ENCODE measurements at regions not wholly inside any gene's neighbourhood (a gene's known extent, or its start where the extent isn't known, plus 50 kb on each side); places are given as distances from the start of the nearest gene placed in this dataset.
"Not testable (repeated sequence)": the region's sequence is repeated elsewhere in the genome, so short reads cannot be mapped to it uniquely, and the experiment has no call there.

DNA sequence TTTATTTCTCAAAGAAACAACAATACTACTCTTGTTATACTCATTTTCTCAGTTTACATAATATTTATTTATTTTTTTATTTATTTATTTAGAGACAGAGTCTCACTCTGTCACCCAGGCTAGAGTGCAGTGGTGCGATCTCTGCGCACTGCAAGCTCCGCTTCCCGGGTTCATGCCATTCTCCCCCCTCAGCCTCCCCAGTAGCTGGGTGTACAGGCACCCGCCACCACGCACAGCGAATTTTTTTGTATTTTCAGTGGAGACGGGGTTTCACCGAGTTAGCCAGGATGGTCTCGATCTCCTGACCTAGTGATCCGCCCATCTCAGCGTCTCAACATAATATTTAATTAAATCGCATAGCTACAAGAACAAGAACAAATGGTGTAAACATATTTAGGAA, 2932.3 kb upstream of the OR11H1 start:
- H3K36me3 Mint-ChIP-seq; H3F3A ChIP-seq (ENCODE audit: low read depth); H2AFZ ChIP-seq (replicated peaks); H3K27me3 ChIP-seq; H3K27me3 Mint-ChIP-seq (ENCODE audit: insufficient read depth, low read depth); H3K36me3 ChIP-seq; H3K4me1 Mint-ChIP-seq; H3K9ac ChIP-seq; H4K20me1 ChIP-seq (ENCODE audit: low read depth); H3K4me3 Mint-ChIP-seq; H3K4me3 ChIP-seq; H3K27ac Mint-ChIP-seq; H3K4me2 ChIP-seq; H3K27ac ChIP-seq; H3K4me1 ChIP-seq; DNase-seq (ENCODE audit: low spot score); H3K79me2 ChIP-seq (ENCODE audit: low read depth): not testable (repeated sequence)
- H3K9me3 Mint-ChIP-seq = peaks cover 49% of the 10 kb centered on the region
- H3K9me3 ChIP-seq (ENCODE audit: low read depth) = peaks cover 78% of the 10 kb centered on the region

DNA sequence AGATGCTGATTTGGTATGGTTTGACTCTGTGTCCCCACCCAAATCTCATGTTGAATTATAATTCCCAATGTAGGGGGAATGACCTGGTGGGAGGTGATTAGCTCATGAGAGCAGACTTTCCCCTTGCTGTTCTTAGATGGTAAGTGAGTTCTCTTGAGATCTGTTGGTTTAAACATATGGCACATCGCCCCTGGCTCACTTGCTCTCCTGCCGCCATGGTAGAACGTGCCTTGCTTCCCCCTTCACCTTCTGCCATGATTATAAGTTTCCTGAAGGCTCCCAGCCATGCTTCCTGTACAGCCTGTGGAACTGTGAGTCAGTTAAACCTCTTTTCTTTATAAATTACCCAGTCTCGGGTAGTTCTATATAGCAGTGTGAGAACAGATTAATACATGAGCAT, 2930.2 kb upstream of the OR11H1 start:
- H3K27me3 ChIP-seq; H3K4me2 ChIP-seq; H3K4me1 ChIP-seq; H3K27ac Mint-ChIP-seq; H3K79me2 ChIP-seq (ENCODE audit: low read depth); H2AFZ ChIP-seq (replicated peaks); H3K27me3 Mint-ChIP-seq (ENCODE audit: insufficient read depth, low read depth); H3K4me1 Mint-ChIP-seq; H3K36me3 ChIP-seq; H3K4me3 ChIP-seq; H3K27ac ChIP-seq; H3K9ac ChIP-seq; DNase-seq (ENCODE audit: low spot score); H3K4me3 Mint-ChIP-seq; H3K36me3 Mint-ChIP-seq; H4K20me1 ChIP-seq (ENCODE audit: low read depth); H3F3A ChIP-seq (ENCODE audit: low read depth): not testable (repeated sequence)
- peaks cover 49% of the 10 kb centered on the region for H3K9me3 Mint-ChIP-seq
- H3K9me3 ChIP-seq (ENCODE audit: low read depth) = peaks cover 61% of the 10 kb centered on the region

DNA sequence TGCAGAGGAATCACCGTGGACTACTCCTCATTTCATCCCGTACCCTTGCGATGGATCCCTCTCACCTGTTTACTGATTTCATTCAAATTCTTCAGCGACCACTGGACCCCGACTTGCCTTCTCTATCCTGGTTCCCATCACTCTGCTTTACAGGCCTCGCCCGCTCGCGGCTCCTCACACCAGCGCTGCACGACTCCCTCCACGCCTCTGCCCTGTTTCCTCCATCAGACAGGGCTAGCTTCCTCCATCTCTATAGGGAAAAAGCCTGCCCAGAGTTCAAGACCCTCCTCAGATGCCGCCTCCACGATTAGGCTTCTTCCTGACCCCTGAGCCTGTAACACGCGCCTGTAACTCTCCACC, 2926.5 kb upstream of the OR11H1 start:
- H3K79me2 ChIP-seq (ENCODE audit: low read depth); H3K9ac ChIP-seq; H3K4me2 ChIP-seq; H3K4me1 Mint-ChIP-seq; H3K27me3 Mint-ChIP-seq (ENCODE audit: insufficient read depth, low read depth); DNase-seq (ENCODE audit: low spot score); H2AFZ ChIP-seq (replicated peaks); H3K27ac Mint-ChIP-seq; H3K4me1 ChIP-seq; H3K27me3 ChIP-seq; H3K27ac ChIP-seq; H3K36me3 ChIP-seq; H3K4me3 Mint-ChIP-seq; H4K20me1 ChIP-seq (ENCODE audit: low read depth); H3K36me3 Mint-ChIP-seq; H3K4me3 ChIP-seq; H3F3A ChIP-seq (ENCODE audit: low read depth): not testable (repeated sequence)
- H3K9me3 Mint-ChIP-seq = peaks cover 58% of the 10 kb centered on the region
- peaks cover 62% of the 10 kb centered on the region for H3K9me3 ChIP-seq (ENCODE audit: low read depth)

DNA sequence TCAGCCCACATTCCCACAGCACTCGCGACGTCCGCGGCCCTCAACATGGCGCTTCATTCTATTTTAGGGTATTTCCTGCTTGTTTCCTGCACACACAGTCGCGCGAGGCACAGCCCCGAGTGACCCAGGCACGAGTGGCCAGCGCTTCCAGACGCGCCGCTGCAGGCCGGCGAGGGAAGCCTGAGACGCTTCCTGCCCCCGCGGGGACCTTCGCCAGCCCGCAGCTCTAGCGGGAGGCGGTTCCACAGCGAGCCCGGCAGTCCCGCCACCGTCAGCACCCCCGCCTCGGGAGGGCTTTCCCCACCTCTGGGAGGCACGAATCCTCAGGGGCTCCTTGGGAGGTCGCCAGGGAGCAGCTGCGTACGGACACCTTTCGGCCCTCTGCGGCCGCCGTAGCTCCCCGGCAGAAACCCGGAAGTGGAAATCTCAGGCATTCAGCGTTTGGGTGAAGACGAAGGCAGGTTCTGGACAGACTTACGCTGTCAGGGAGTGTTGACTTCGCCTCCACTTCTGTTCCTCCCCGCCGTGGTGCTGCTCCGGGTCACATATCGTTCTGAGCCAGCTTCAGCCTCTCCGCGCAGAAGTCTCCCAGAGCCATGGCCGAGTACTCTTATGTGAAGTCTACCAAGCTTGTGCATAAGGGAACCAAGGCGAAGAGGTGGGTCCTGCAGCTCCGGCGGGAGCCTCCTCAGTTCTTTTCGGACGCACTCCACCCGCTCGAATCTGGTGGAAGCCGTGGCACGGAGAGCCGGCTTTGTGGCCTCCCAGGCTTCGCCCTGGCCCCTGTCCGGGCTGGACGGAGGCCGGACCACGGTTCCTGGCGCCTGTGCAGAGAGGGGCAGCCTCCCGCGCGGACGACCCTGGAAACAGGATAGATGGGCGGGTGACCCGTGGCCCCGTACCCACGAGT, 2925.9 kb upstream of the OR11H1 start:
- Histone ChIP-seq H3K27me3 (no peaks in the 10 kb centered on the region), H3K4me2 (no peak overlapping the region), H3K27ac (no peak overlapping the region), H2AFZ (replicated peaks) (no peak overlapping the region), H3K79me2 (ENCODE audit: low read depth) (no peaks in the 10 kb centered on the region), H3K9ac (no peak overlapping the region), H3K4me3 (no peak overlapping the region), H3K9me3 (ENCODE audit: low read depth) (peaks cover 69% of the 10 kb centered on the region), H3K4me1 (no peaks in the 10 kb centered on the region), H3K36me3 (peaks cover 6% of the 10 kb centered on the region), H4K20me1 (ENCODE audit: low read depth) (no peaks in the 10 kb centered on the region), H3F3A (ENCODE audit: low read depth) (no peaks in the 10 kb centered on the region)
- Mint-ChIP-seq H3K4me3 (no peak overlapping the region), H3K9me3 (peaks cover 61% of the 10 kb centered on the region), H3K36me3 (peaks cover 2% of the 10 kb centered on the region), H3K4me1 (no peaks in the 10 kb centered on the region), H3K27ac (no peak overlapping the region), H3K27me3 (ENCODE audit: insufficient read depth, low read depth) (peaks cover 2% of the 10 kb centered on the region)
- TF ChIP-seq, protein P1, sequence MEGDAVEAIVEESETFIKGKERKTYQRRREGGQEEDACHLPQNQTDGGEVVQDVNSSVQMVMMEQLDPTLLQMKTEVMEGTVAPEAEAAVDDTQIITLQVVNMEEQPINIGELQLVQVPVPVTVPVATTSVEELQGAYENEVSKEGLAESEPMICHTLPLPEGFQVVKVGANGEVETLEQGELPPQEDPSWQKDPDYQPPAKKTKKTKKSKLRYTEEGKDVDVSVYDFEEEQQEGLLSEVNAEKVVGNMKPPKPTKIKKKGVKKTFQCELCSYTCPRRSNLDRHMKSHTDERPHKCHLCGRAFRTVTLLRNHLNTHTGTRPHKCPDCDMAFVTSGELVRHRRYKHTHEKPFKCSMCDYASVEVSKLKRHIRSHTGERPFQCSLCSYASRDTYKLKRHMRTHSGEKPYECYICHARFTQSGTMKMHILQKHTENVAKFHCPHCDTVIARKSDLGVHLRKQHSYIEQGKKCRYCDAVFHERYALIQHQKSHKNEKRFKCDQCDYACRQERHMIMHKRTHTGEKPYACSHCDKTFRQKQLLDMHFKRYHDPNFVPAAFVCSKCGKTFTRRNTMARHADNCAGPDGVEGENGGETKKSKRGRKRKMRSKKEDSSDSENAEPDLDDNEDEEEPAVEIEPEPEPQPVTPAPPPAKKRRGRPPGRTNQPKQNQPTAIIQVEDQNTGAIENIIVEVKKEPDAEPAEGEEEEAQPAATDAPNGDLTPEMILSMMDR (IDR thresholded peaks at IDR 0.05) = no peak
- no peak for TF ChIP-seq EZH2phosphoT487 (IDR thresholded peaks at IDR 0.05)
- no peak for TF ChIP-seq EZH2 (IDR thresholded peaks at IDR 0.05)
- no peak for DNase-seq (ENCODE audit: low spot score)

DNA sequence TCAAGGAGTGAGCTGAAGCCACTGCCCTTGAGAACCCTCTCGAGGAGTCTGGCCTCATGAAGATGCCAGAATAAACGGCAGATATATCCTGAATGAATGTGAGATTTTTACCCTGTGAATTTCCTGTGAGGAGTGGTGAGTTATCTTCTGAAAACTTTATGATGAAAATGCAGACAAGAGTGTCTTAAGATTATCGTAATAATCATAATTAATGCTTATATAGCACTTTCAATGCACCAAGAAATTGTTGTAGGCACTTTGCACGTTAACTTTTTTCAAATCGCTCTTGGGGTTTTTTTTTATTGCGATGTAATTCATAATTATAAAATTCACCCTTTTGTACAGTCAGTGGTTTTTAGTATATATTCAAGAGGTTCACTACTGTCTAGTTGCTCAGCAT, 2924.6 kb upstream of the OR11H1 start:
- not testable (repeated sequence) for H3K4me1 Mint-ChIP-seq; H3K9ac ChIP-seq; H3K27me3 Mint-ChIP-seq (ENCODE audit: insufficient read depth, low read depth); H3K4me3 ChIP-seq; H3F3A ChIP-seq (ENCODE audit: low read depth); H2AFZ ChIP-seq (replicated peaks); H4K20me1 ChIP-seq (ENCODE audit: low read depth); H3K27me3 ChIP-seq; H3K4me3 Mint-ChIP-seq; DNase-seq (ENCODE audit: low spot score); H3K36me3 ChIP-seq; H3K4me1 ChIP-seq; H3K79me2 ChIP-seq (ENCODE audit: low read depth); H3K4me2 ChIP-seq; H3K36me3 Mint-ChIP-seq; H3K27ac ChIP-seq; H3K27ac Mint-ChIP-seq
- peaks cover 70% of the 10 kb centered on the region for H3K9me3 ChIP-seq (ENCODE audit: low read depth)
- peaks cover 64% of the 10 kb centered on the region for H3K9me3 Mint-ChIP-seq

DNA sequence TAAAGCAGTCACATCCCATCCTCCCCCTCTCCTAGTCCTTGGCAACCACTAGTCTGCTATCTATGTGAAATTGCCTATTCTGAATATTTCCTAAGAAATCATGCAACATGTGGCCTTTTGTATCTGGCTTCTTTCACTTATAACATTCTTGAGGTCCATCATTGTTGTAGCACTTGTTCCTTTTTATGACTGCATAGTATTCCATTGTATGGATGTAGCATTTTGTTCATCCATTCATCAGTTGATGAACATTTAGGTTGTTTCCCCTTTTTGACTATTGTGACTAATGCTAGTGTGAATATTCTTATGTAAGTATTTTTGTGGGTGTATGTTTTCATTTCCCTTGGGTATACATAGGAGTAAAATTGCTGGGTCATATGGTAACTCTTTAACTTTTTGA, 2924.2 kb upstream of the OR11H1 start:
- H3K4me1 ChIP-seq; H3K36me3 ChIP-seq; H3K4me3 Mint-ChIP-seq; H3K9ac ChIP-seq; H3K4me2 ChIP-seq; H3K4me3 ChIP-seq; H3K4me1 Mint-ChIP-seq; H3K36me3 Mint-ChIP-seq; H3K27ac Mint-ChIP-seq; H3K27me3 Mint-ChIP-seq (ENCODE audit: insufficient read depth, low read depth); H2AFZ ChIP-seq (replicated peaks); H3K27ac ChIP-seq; H4K20me1 ChIP-seq (ENCODE audit: low read depth); H3K79me2 ChIP-seq (ENCODE audit: low read depth); DNase-seq (ENCODE audit: low spot score); H3F3A ChIP-seq (ENCODE audit: low read depth); H3K27me3 ChIP-seq: not testable (repeated sequence)
- H3K9me3 Mint-ChIP-seq = peaks cover 63% of the 10 kb centered on the region
- H3K9me3 ChIP-seq (ENCODE audit: low read depth) = peaks cover 66% of the 10 kb centered on the region

DNA sequence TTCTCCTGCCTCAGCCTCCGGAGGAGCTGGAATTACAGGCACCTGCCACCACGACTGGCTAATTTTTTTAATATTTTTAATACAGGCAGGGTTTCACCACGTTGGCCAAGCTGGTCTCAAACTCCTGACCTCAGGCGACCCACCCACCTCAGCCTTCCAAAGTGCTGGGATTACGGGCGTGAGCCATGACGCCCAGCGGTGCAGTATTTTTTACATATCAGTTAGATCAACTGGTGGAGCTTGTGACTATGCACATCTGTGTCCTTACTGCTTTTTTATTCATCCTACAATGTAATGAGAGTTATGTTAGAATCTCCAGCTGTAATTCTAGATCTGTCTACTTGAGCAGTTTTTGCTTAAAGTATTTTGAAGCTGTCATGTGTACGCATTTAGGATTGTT, 2919.5 kb upstream of the OR11H1 start:
- H3K4me3 Mint-ChIP-seq; H3K27me3 ChIP-seq; H3K9ac ChIP-seq; H2AFZ ChIP-seq (replicated peaks); H3F3A ChIP-seq (ENCODE audit: low read depth); H3K79me2 ChIP-seq (ENCODE audit: low read depth); H3K36me3 ChIP-seq; H3K4me2 ChIP-seq; H3K4me3 ChIP-seq; H3K4me1 Mint-ChIP-seq; H3K36me3 Mint-ChIP-seq; H3K27ac ChIP-seq; DNase-seq (ENCODE audit: low spot score); H4K20me1 ChIP-seq (ENCODE audit: low read depth); H3K27ac Mint-ChIP-seq; H3K27me3 Mint-ChIP-seq (ENCODE audit: insufficient read depth, low read depth); H3K4me1 ChIP-seq: not testable (repeated sequence)
- peaks cover 56% of the 10 kb centered on the region for H3K9me3 Mint-ChIP-seq
- H3K9me3 ChIP-seq (ENCODE audit: low read depth) = peaks cover 60% of the 10 kb centered on the region

Measured in neural progenitor cell (in vitro differentiated cells).